HEK293 (cell line): ENCODE measurements at regions not wholly inside any gene's neighbourhood (a gene's known extent, or its start where the extent isn't known, plus 50 kb on each side); places are given as distances from the start of the nearest gene placed in this dataset.

Experiments
- CTCF ChIP-seq: fragments of 450-650 bp; formaldehyde crosslinking; IDR thresholded peaks from 2 replicates; pipeline ENCODE4 v1.5.1; 2016; ENCODE audit warnings: missing biosample characterization, missing genetic modification characterization
- KLF17 ChIP-seq: fragments of 450-650 bp; formaldehyde crosslinking; IDR thresholded peaks from 2 replicates; pipeline ENCODE4 v1.5.1; 2016; ENCODE audit warnings: missing biosample characterization, missing genetic modification characterization
- YY1 ChIP-seq: fragments of 450-650 bp; formaldehyde crosslinking; IDR thresholded peaks from 2 replicates; pipeline ENCODE4 v1.5.1; 2018; ENCODE audit warnings: missing biosample characterization, missing genetic modification characterization
- ZBTB10 ChIP-seq: fragments of 450-650 bp; formaldehyde crosslinking; IDR thresholded peaks from 2 replicates; pipeline ENCODE4 v1.5.1; 2016; ENCODE audit warnings: missing biosample characterization, missing genetic modification characterization
- ZNF274 ChIP-seq, 2 experiments: fragments of 200-500 bp in 1 of 2; fragments of 450-650 bp in 1 of 2; sonication (Bioruptor generic) in 1 of 2; formaldehyde crosslinking in 1 of 2; IDR thresholded peaks; 2 replicates each; pipeline versions ENCODE4 v1.5.1 to v1.6.1; 2014 to 2016; ENCODE audit warnings: borderline replicate concordance in 1 of 2, inconsistent platforms in 1 of 2, low read length in 1 of 2, missing biosample characterization in 1 of 2, missing genetic modification characterization in 1 of 2

GRCh38 chr5:2877522-2877921, 126.0 kb upstream of the IRX2 start:
- TF ChIP-seq CTCF (tag by site-specific recombination) (no peak), ZNF274 (IDR thresholded peaks at IDR 0.05; ENCODE audit: low read length) (no peak), ZNF274 (tag by site-specific recombination; IDR thresholded peaks at IDR 0.05; ENCODE audit: borderline replicate concordance) (no peak), KLF17 (tag by site-specific recombination) (no peak), ZBTB10 (tag by site-specific recombination) (no peak), YY1 (tag by site-specific recombination) (no peak)
